H1 (cell line): ENCODE measurements at regions not wholly inside any gene's neighbourhood (a gene's known extent, or its start where the extent isn't known, plus 50 kb on each side); places are given as distances from the start of the nearest gene placed in this dataset.

Source experiments
- EGR1 ChIP-seq: IDR thresholded peaks from 2 replicates; pipeline ENCODE4 v1.6.1; 2011; ENCODE audit warnings: low read depth, low read length, borderline replicate concordance
- EP300 ChIP-seq, 2 experiments: IDR thresholded peaks; 1 replicate in 1 of 2; 2 replicates in 1 of 2; pipeline ENCODE4 v1.6.1; 2011 to 2012; ENCODE audit warnings: low read depth in 2 of 2, low read length in 2 of 2, mild to moderate bottlenecking in 2 of 2, borderline replicate concordance in 1 of 2, inconsistent platforms in 1 of 2, moderate library complexity in 1 of 2
- EZH2 ChIP-seq: fragments of 200-600 bp; sonication (generic); IDR thresholded peaks from 2 replicates; pipeline ENCODE4 v1.7.1; 2012; ENCODE audit warnings: low read depth, mild to moderate bottlenecking, moderate library complexity, low read length, inconsistent platforms; ENCODE audit not compliant: severe bottlenecking
- PHF8 ChIP-seq: fragments of 200-600 bp; sonication (generic); conservative IDR thresholded peaks from 2 replicates; pipeline ENCODE4 v1.7.1; 2012; ENCODE audit warnings: low read depth, mild to moderate bottlenecking, inconsistent platforms, low read length, moderate library complexity
- RBBP5 ChIP-seq: IDR thresholded peaks from 2 replicates; pipeline ENCODE4 v1.7.1; 2012; ENCODE audit warnings: low read depth, mild to moderate bottlenecking, inconsistent platforms, low read length, moderate library complexity, borderline replicate concordance
- TF ChIP-seq, protein P1 (sequence below), 3 experiments: IDR thresholded peaks; 1 replicate in 2 of 3; 2 replicates in 1 of 3; pipeline versions ENCODE4 v1.5.1 to v1.6.1; 2011; ENCODE audit warnings: low read length in 3 of 3, mild to moderate bottlenecking in 3 of 3, inconsistent platforms in 2 of 3, low read depth in 1 of 3, moderate library complexity in 1 of 3; ENCODE audit not compliant: insufficient read depth in 1 of 3; ENCODE audit errors: control extremely low read depth in 1 of 3

- TF ChIP-seq, protein P1, sequence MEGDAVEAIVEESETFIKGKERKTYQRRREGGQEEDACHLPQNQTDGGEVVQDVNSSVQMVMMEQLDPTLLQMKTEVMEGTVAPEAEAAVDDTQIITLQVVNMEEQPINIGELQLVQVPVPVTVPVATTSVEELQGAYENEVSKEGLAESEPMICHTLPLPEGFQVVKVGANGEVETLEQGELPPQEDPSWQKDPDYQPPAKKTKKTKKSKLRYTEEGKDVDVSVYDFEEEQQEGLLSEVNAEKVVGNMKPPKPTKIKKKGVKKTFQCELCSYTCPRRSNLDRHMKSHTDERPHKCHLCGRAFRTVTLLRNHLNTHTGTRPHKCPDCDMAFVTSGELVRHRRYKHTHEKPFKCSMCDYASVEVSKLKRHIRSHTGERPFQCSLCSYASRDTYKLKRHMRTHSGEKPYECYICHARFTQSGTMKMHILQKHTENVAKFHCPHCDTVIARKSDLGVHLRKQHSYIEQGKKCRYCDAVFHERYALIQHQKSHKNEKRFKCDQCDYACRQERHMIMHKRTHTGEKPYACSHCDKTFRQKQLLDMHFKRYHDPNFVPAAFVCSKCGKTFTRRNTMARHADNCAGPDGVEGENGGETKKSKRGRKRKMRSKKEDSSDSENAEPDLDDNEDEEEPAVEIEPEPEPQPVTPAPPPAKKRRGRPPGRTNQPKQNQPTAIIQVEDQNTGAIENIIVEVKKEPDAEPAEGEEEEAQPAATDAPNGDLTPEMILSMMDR (IDR thresholded peaks at IDR 0.05; ENCODE audit: control extremely low read depth in 1 of 3, insufficient read depth in 1 of 3, low read depth in 1 of 3, low read length in 3 of 3): no peak
- TF ChIP-seq EZH2: no peak
- no peak for TF ChIP-seq RBBP5
- no peak for TF ChIP-seq EP300 (IDR thresholded peaks at IDR 0.05; ENCODE audit: borderline replicate concordance in 1 of 2, low read depth in 2 of 2, low read length in 2 of 2)
- no peak for TF ChIP-seq EGR1
- TF ChIP-seq PHF8: no peak
Measured at GRCh38 chr22:46026899-46027210, 49.9 kb upstream of the WNT7B start.
